ENCODE measurements at regions not wholly inside any gene's neighbourhood (a gene's known extent, or its start where the extent isn't known, plus 50 kb on each side); places are given as distances from the start of the nearest gene placed in this dataset.

- Histone ChIP-seq H3K27me3 (ENCODE audit: control insufficient read depth, insufficient read depth, low read length) (no peaks in the 10 kb centered on the region), H3K4me3 (ENCODE audit: low read depth, low read length) (no peak overlapping the region), H3K9me3 (ENCODE audit: control insufficient read depth, insufficient read depth, low read length) (no peaks in the 10 kb centered on the region), H3K27ac (ENCODE audit: low read depth, low read length) (no peak overlapping the region)
- ChIA-PET CTCF (no interaction called here), POLR2A (interaction anchor here (0.6 to 0.8 kb wide), 2 partner anchors 47 to 78 kb away, joined by 3 to 4 read pairs; no protein-coding TSS in a partner anchor)
- no peak for TF ChIP-seq CTCF (IDR thresholded peaks at IDR 0.05; ENCODE audit: low read depth, low read length)
- DNase-seq (ENCODE audit: low read depth, low spot score): no peak
Observed at GRCh38 chr13:106987427-106987785, 419.5 kb upstream of the ARGLU1 start.

- Histone ChIP-seq H3K9me3 (ENCODE audit: control insufficient read depth, insufficient read depth, low read length) (no peaks in the 10 kb centered on the region), H3K4me3 (ENCODE audit: low read depth, low read length) (no peak overlapping the region), H3K27ac (ENCODE audit: low read depth, low read length) (no peak overlapping the region), H3K27me3 (ENCODE audit: control insufficient read depth, insufficient read depth, low read length) (no peaks in the 10 kb centered on the region)
- ChIA-PET CTCF (no interaction called here), POLR2A (interaction anchor here (0.6 to 0.8 kb wide), 2 partner anchors 47 to 79 kb away, joined by 3 to 4 read pairs; no protein-coding TSS in a partner anchor)
- TF ChIP-seq CTCF (IDR thresholded peaks at IDR 0.05; ENCODE audit: low read depth, low read length): no peak
- no peak for DNase-seq (ENCODE audit: low read depth, low spot score)
Observed at GRCh38 chr13:106986687-106987426, 418.9 kb upstream of the ARGLU1 start.

- Histone ChIP-seq H3K4me3 (ENCODE audit: low read depth, low read length) (no peak overlapping the region), H3K9me3 (ENCODE audit: control insufficient read depth, insufficient read depth, low read length) (no peaks in the 10 kb centered on the region), H3K27me3 (ENCODE audit: control insufficient read depth, insufficient read depth, low read length) (no peaks in the 10 kb centered on the region), H3K27ac (ENCODE audit: low read depth, low read length) (no peak overlapping the region)
- no peak for TF ChIP-seq CTCF (IDR thresholded peaks at IDR 0.05; ENCODE audit: low read depth, low read length)
- no peak for DNase-seq (ENCODE audit: low read depth, low spot score)
- POLR2A ChIA-PET: no interaction called here
- CTCF ChIA-PET: no interaction called here
Observed at GRCh38 chr13:106986033-106986484, 418.1 kb upstream of the ARGLU1 start.

GRCh38 chr13:106985481-106985880, 417.5 kb upstream of the ARGLU1 start:
- Histone ChIP-seq H3K9me3 (ENCODE audit: control insufficient read depth, insufficient read depth, low read length) (no peaks in the 10 kb centered on the region), H3K27ac (ENCODE audit: low read depth, low read length) (no peak overlapping the region), H3K27me3 (ENCODE audit: control insufficient read depth, insufficient read depth, low read length) (no peaks in the 10 kb centered on the region), H3K4me3 (ENCODE audit: low read depth, low read length) (no peak overlapping the region)
- TF ChIP-seq CTCF (IDR thresholded peaks at IDR 0.05; ENCODE audit: low read depth, low read length): no peak
- CTCF ChIA-PET: no interaction called here
- POLR2A ChIA-PET: no interaction called here
- DNase-seq (ENCODE audit: low read depth, low spot score): no peak

- Histone ChIP-seq H3K4me3 (ENCODE audit: low read depth, low read length) (no peak overlapping the region), H3K27me3 (ENCODE audit: control insufficient read depth, insufficient read depth, low read length) (no peaks in the 10 kb centered on the region), H3K27ac (ENCODE audit: low read depth, low read length) (no peak overlapping the region), H3K9me3 (ENCODE audit: control insufficient read depth, insufficient read depth, low read length) (no peaks in the 10 kb centered on the region)
- POLR2A ChIA-PET: no interaction called here
- DNase-seq (ENCODE audit: low read depth, low spot score): no peak
- CTCF ChIA-PET: interaction anchor here (0.8 to 1.4 kb wide), 2 partner anchors 15 to 63 kb away, joined by 3 to 4 read pairs; no protein-coding TSS in a partner anchor
- TF ChIP-seq CTCF (IDR thresholded peaks at IDR 0.05; ENCODE audit: low read depth, low read length): no peak
Observed at GRCh38 chr13:106981051-106981450, 413.1 kb upstream of the ARGLU1 start.
